ENCODE measurements at regions not wholly inside any gene's neighbourhood (a gene's known extent, or its start where the extent isn't known, plus 50 kb on each side); places are given as distances from the start of the nearest gene placed in this dataset.

DNA sequence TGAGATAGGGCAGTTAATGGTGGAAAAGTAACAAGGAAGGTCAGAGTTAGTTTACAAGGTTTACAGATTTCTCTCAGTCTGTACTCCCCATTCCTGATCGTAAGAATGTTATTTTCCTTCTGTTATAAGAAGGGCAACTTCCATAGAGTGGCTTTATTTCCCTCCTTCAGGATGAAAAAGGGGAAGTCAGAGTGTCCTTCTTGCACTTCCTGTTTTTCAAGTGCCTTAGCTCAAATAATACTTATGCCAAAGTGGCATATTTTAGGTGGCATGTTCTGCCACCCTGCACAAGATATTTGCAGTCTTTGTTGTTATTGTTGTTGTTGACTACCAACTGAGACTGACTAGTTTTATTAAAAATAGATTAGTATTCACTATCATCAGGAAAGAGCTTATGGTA, 730.7 kb upstream of the ADGRL4 start:
- no peak overlapping the region for H3K4me3 ChIP-seq (ENCODE audit: low read length)
- H3K9me2 ChIP-seq (replicated peaks; ENCODE audit: insufficient read depth, low read length), result no peaks in the 10 kb centered on the region; the same call in 1 of the 2 replicates

DNA sequence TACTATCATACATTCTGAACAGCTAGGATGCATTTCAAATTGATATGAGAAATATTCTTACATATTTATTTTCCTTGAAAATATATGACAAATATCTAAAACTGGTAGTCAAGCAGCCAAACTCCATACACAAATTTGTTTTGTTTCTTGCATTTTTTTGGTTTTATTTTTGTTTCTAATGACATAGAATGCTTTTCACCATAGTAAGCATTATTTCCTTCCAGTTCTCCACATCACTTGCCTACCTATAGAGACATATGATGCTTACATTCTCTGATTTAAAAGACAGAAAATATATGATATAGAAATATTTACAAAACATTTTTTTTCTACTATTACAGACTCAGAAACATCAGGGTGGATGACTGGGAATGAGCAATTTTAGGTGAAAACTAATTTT, 726.4 kb upstream of the ADGRL4 start:
- H3F3A ChIP-seq (ENCODE audit: insufficient read depth, low read length), result no peaks in the 10 kb centered on the region
- H4K20me1 ChIP-seq (ENCODE audit: insufficient read depth, low read length), result no peaks in the 10 kb centered on the region
- H3K27me3 ChIP-seq (replicated peaks; ENCODE audit: insufficient read depth, low read length), result no peaks in the 10 kb centered on the region
- TF ChIP-seq CTCF (IDR thresholded peaks at IDR 0.05; ENCODE audit: low read length) (no peak), EZH2 (optimal IDR thresholded peaks at IDR 0.05; ENCODE audit: low read depth, low read length) (no peak), EZH2phosphoT487 (IDR thresholded peaks at IDR 0.05; ENCODE audit: low read length) (no peak)
- H3K9me2 ChIP-seq (replicated peaks; ENCODE audit: insufficient read depth, low read length), result no peaks in the 10 kb centered on the region
- no peaks in the 10 kb centered on the region for H3K4me1 ChIP-seq (ENCODE audit: low read length)
- H3K9ac ChIP-seq (ENCODE audit: low read length), result no peak overlapping the region
- H3K4me2 ChIP-seq (ENCODE audit: low read depth, low read length), result no peak overlapping the region
- H2AFZ ChIP-seq (ENCODE audit: low read length), result no peak overlapping the region
- no peaks in the 10 kb centered on the region for H3K36me3 ChIP-seq (replicated peaks; ENCODE audit: insufficient read depth, low read length)
- H3K27ac ChIP-seq (ENCODE audit: low read length), result no peak overlapping the region
- H3K79me2 ChIP-seq (ENCODE audit: low read length), result no peaks in the 10 kb centered on the region
- no peaks in the 10 kb centered on the region for H3K9me3 ChIP-seq (replicated peaks; ENCODE audit: insufficient read depth, low read length)
- no peak overlapping the region for H3K4me3 ChIP-seq (ENCODE audit: low read length)
- DNase-seq, result no peak

More for the DNA sequence above, 730.7 kb upstream of the ADGRL4 start:
- Histone ChIP-seq H3K4me2 (ENCODE audit: low read depth, low read length) (no peak overlapping the region), H3K4me1 (ENCODE audit: low read length) (peaks cover 5% of the 10 kb centered on the region; the same call in 1 of the 2 replicates), H3K9ac (ENCODE audit: low read length) (no peak overlapping the region), H3K27ac (ENCODE audit: low read length) (no peak overlapping the region), H3K9me3 (replicated peaks; ENCODE audit: insufficient read depth, low read length) (no peaks in the 10 kb centered on the region), H3K79me2 (ENCODE audit: low read length) (no peaks in the 10 kb centered on the region), H4K20me1 (ENCODE audit: insufficient read depth, low read length) (no peaks in the 10 kb centered on the region), H3K36me3 (replicated peaks; ENCODE audit: insufficient read depth, low read length) (no peaks in the 10 kb centered on the region), H3K27me3 (replicated peaks; ENCODE audit: insufficient read depth, low read length) (no peaks in the 10 kb centered on the region), H3F3A (ENCODE audit: insufficient read depth, low read length) (no peaks in the 10 kb centered on the region), H2AFZ (ENCODE audit: low read length) (no peak overlapping the region)
- no peak for DNase-seq
- TF ChIP-seq CTCF (IDR thresholded peaks at IDR 0.05; ENCODE audit: low read length) (no peak), EZH2phosphoT487 (IDR thresholded peaks at IDR 0.05; ENCODE audit: low read length) (no peak), EZH2 (optimal IDR thresholded peaks at IDR 0.05; ENCODE audit: low read depth, low read length) (no peak)

- H3F3A ChIP-seq (ENCODE audit: insufficient read depth, low read length), result no peaks in the 10 kb centered on the region
Measured at GRCh38 chr1:79726911-79727310, 720.4 kb upstream of the ADGRL4 start.

More at GRCh38 chr1:79726911-79727310, 720.4 kb upstream of the ADGRL4 start:
- Histone ChIP-seq H3K4me2 (ENCODE audit: low read depth, low read length) (no peak overlapping the region), H4K20me1 (ENCODE audit: insufficient read depth, low read length) (no peaks in the 10 kb centered on the region), H3K9me3 (replicated peaks; ENCODE audit: insufficient read depth, low read length) (no peaks in the 10 kb centered on the region), H3K4me1 (ENCODE audit: low read length) (no peaks in the 10 kb centered on the region), H3K27me3 (replicated peaks; ENCODE audit: insufficient read depth, low read length) (no peaks in the 10 kb centered on the region), H3K9me2 (replicated peaks; ENCODE audit: insufficient read depth, low read length) (no peaks in the 10 kb centered on the region), H2AFZ (ENCODE audit: low read length) (no peak overlapping the region), H3K27ac (ENCODE audit: low read length) (no peak overlapping the region), H3K79me2 (ENCODE audit: low read length) (no peaks in the 10 kb centered on the region), H3K4me3 (ENCODE audit: low read length) (no peak overlapping the region), H3K36me3 (replicated peaks; ENCODE audit: insufficient read depth, low read length) (no peaks in the 10 kb centered on the region), H3K9ac (ENCODE audit: low read length) (no peak overlapping the region)
- no peak for DNase-seq
- TF ChIP-seq CTCF (IDR thresholded peaks at IDR 0.05; ENCODE audit: low read length), result no peak

All from MM.1S (cell line).